Neutrophil (primary cell): ENCODE measurements at regions not wholly inside any gene's neighbourhood (a gene's known extent, or its start where the extent isn't known, plus 50 kb on each side); places are given as distances from the start of the nearest gene placed in this dataset.

Source experiments
- H3K27ac ChIP-seq: fragments of 200-600 bp; sonication (generic); 2 replicates; pipeline ENCODE4 v1.5.1; 2016; ENCODE audit warnings: mild to moderate bottlenecking, moderate library complexity
- H3K27me3 ChIP-seq: fragments of 200-600 bp; sonication (generic); 2 replicates; pipeline ENCODE4 v1.6.0; 2016; ENCODE audit warnings: mild to moderate bottlenecking
- H3K36me3 ChIP-seq: fragments of 200-600 bp; sonication (generic); 2 replicates; pipeline ENCODE4 v1.5.1; 2017
- H3K4me1 ChIP-seq, 2 experiments: fragments of 200-600 bp in 1 of 2; sonication (generic) in 1 of 2; 1 replicate in 1 of 2; 2 replicates in 1 of 2; pipeline versions ENCODE4 v1.5.1 to v1.6.1; 2013 to 2016; ENCODE audit warnings: low read depth in 1 of 2, low read length in 1 of 2, mild to moderate bottlenecking in 1 of 2, moderate library complexity in 1 of 2; ENCODE audit not compliant: control insufficient read depth in 1 of 2, insufficient read depth in 1 of 2
- H3K4me3 ChIP-seq, 2 experiments: fragments of 200-600 bp in 1 of 2; sonication (generic) in 1 of 2; 1 replicate in 1 of 2; 2 replicates in 1 of 2; pipeline ENCODE4 v1.5.1; 2013 to 2016; ENCODE audit warnings: low read depth in 1 of 2, low read length in 1 of 2, mild to moderate bottlenecking in 1 of 2, moderate library complexity in 1 of 2
- H3K9me3 ChIP-seq: fragments of 200-600 bp; sonication (generic); 2 replicates; pipeline ENCODE4 v1.5.1; 2016
- CTCF ChIP-seq: fragments of 200-600 bp; sonication (generic); IDR thresholded peaks from 2 replicates; pipeline ENCODE4 v1.5.1; 2016; ENCODE audit warnings: antibody characterized with exemption

DNA sequence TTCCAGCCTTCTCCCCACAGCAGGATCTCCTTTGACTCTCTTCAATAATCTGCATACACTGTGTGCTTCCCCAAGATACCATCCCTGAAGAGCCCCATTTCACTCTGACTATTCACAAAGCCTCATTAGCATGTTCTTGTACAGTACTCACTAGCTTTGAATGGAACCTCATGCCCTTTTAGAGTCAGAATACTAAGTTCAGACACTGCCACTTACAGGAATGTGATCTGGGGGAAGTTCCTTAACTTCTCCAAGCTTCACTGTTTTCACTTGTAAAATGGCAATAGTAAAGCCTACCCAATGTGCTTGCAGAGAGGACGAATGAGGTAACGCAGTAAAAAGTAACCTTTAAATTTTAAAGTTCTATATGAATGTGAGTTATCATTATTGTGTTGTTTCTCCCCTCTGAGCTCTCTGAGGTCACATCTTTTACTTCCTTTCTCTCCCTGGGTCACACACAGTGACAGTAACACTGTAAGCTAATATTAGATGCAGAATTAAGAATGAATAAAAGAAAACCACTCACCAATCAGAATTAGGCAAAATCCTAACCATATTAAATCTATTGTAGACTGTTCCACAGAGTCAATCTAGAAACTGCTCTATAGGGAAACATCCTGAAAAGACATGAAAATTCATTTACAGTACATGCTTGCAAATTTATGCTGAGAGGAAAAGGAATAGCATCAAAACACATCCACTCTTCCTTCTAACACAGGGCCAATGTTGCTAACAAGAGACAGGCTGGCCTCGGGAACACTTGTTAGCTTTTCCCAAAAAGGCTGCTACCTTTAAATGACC lies 64.2 kb upstream of the IL6 start:
- no peak overlapping the region for H3K27ac ChIP-seq
- H3K27me3 ChIP-seq: peaks cover 6% of the 10 kb centered on the region
- no peaks in the 10 kb centered on the region for H3K4me1 ChIP-seq
- no peak overlapping the region for H3K4me3 ChIP-seq
- H3K9me3 ChIP-seq: no peaks in the 10 kb centered on the region
- no peaks in the 10 kb centered on the region for H3K36me3 ChIP-seq
- no peak for TF ChIP-seq CTCF

GRCh38 chr7:22662036-22662435 lies 65.0 kb upstream of the IL6 start:
- Histone ChIP-seq H3K9me3 (no peaks in the 10 kb centered on the region), H3K27ac (no peak overlapping the region), H3K36me3 (no peaks in the 10 kb centered on the region), H3K4me3 (no peak overlapping the region), H3K4me1 (no peaks in the 10 kb centered on the region), H3K27me3 (peaks cover 6% of the 10 kb centered on the region)
- no peak for TF ChIP-seq CTCF

GRCh38 chr7:22660732-22661131 lies 66.3 kb upstream of the IL6 start:
- H3K9me3 ChIP-seq: no peaks in the 10 kb centered on the region
- no peak overlapping the region for H3K27ac ChIP-seq
- H3K27me3 ChIP-seq: peaks cover 6% of the 10 kb centered on the region
- H3K36me3 ChIP-seq: no peaks in the 10 kb centered on the region
- H3K4me1 ChIP-seq: no peaks in the 10 kb centered on the region
- no peak overlapping the region for H3K4me3 ChIP-seq
- TF ChIP-seq CTCF: no peak

- H3K36me3 ChIP-seq: no peaks in the 10 kb centered on the region
- H3K4me3 ChIP-seq: no peak overlapping the region
- H3K9me3 ChIP-seq: no peaks in the 10 kb centered on the region
- H3K27ac ChIP-seq: no peak overlapping the region
- H3K27me3 ChIP-seq: peaks cover 6% of the 10 kb centered on the region
- no peak for TF ChIP-seq CTCF
- no peaks in the 10 kb centered on the region for H3K4me1 ChIP-seq
These were observed 66.7 kb upstream of the IL6 start for GRCh38 chr7:22660293-22660692.

GRCh38 chr7:22659741-22660140 lies 67.3 kb upstream of the IL6 start:
- Histone ChIP-seq H3K27me3 (peaks cover 6% of the 10 kb centered on the region), H3K9me3 (no peaks in the 10 kb centered on the region), H3K4me3 (no peak overlapping the region), H3K27ac (no peak overlapping the region), H3K36me3 (no peaks in the 10 kb centered on the region), H3K4me1 (no peaks in the 10 kb centered on the region)
- TF ChIP-seq CTCF: no peak
